ENCODE measurements at regions not wholly inside any gene's neighbourhood (a gene's known extent, or its start where the extent isn't known, plus 50 kb on each side); places are given as distances from the start of the nearest gene placed in this dataset.

GRCh38 chr11:31940371-31941037 is 129.4 kb upstream of the PAX6 start:
- H4K91ac ChIP-seq (replicated peaks; ENCODE audit: insufficient read length, low read length), result no peak overlapping the region
- no peak overlapping the region for H4K5ac ChIP-seq (ENCODE audit: insufficient read length, low read depth, low read length)
- no peak overlapping the region for H2BK12ac ChIP-seq (ENCODE audit: low read depth, low read length)
- no peak overlapping the region for H3K23ac ChIP-seq (ENCODE audit: insufficient read length)
- H2BK20ac ChIP-seq (ENCODE audit: low read length), result no peak overlapping the region
- no peak overlapping the region for H3K27ac ChIP-seq (ENCODE audit: low read depth, low read length)
- H3K9ac ChIP-seq (replicated peaks in 1 of 4; ENCODE audit: extremely low read depth in 1 of 4, low read depth in 3 of 4, low read length in 3 of 4), result no peak overlapping the region
- no peaks in the 10 kb centered on the region for H4K20me1 ChIP-seq (replicated peaks in 1 of 2; ENCODE audit: control insufficient read depth in 1 of 2, insufficient read depth in 2 of 2, low read length in 2 of 2)
- whole genome bisulfite sequencing, 2 experiments (ENCODE audit: extremely low coverage in 1 of 2, insufficient coverage in 1 of 2, insufficient read length in 1 of 2, insufficient replicate concordance in 2 of 2, low coverage in 1 of 2, low lambda C conversion rate in 2 of 2, missing lambda C conversion rate in 1 of 2), result 91% methylated on average over 4 of the region's 4 CpGs; no CpG with 5 or more reads in 1 of the 2 experiments
- no peak overlapping the region for H3K14ac ChIP-seq (ENCODE audit: insufficient read length)
- H2AK5ac ChIP-seq (ENCODE audit: low read depth, low read length), result no peak overlapping the region
- no peak overlapping the region for H4K8ac ChIP-seq (ENCODE audit: extremely low read depth, insufficient read depth, low read length)
- ChIA-PET POLR2A (ENCODE audit: partially characterized antibody) (no interaction called here), CTCF (ENCODE audit: partially characterized antibody) (interaction anchor here (0.8 to 1.5 kb wide), 3 partner anchors 13 to 54 kb away, joined by 3 to 5 read pairs (median 4); no protein-coding TSS in a partner anchor)
- H3K18ac ChIP-seq (ENCODE audit: extremely low read depth, low read length), result no peak overlapping the region
- no peaks in the 10 kb centered on the region for H3K27me3 ChIP-seq (replicated peaks in 1 of 4; ENCODE audit: control insufficient read depth in 3 of 4, extremely low read depth in 1 of 4, insufficient read depth in 3 of 4, low read length in 3 of 4)
- H3K4me3 ChIP-seq (ENCODE audit: extremely low read depth in 1 of 4, insufficient read depth in 2 of 4, low read depth in 3 of 4, low read length in 4 of 4), result no peak overlapping the region
- no peaks in the 10 kb centered on the region for H3K23me2 ChIP-seq (ENCODE audit: low read depth, low read length)
- H2BK15ac ChIP-seq (ENCODE audit: low read length), result no peak overlapping the region
- H3K4me1 ChIP-seq (replicated peaks in 1 of 4; ENCODE audit: control insufficient read depth in 3 of 4, insufficient read depth in 4 of 4, low read length in 3 of 4), result peaks cover 0 to 5% (median 0%) of the 10 kb centered on the region in 4 experiments; a peak in 2 of 7 replicates
- H3K79me1 ChIP-seq (ENCODE audit: low read depth, low read length), result no peaks in the 10 kb centered on the region
- no peaks in the 10 kb centered on the region for H3K79me2 ChIP-seq (ENCODE audit: control insufficient read depth in 1 of 2, insufficient read depth in 2 of 2, low read length in 2 of 2)
- H2AFZ ChIP-seq (ENCODE audit: low read length), result no peak overlapping the region
- DNase-seq (ENCODE audit: low read depth in 1 of 2, low spot score in 2 of 2), result no peak
- no peak for FAIRE-seq
- H3K4me2 ChIP-seq (ENCODE audit: insufficient read depth in 1 of 2, low read depth in 2 of 2, low read length in 2 of 2), result no peak overlapping the region
- no peak overlapping the region for H2BK120ac ChIP-seq (replicated peaks; ENCODE audit: low read depth, low read length)
- H3K56ac ChIP-seq (replicated peaks; ENCODE audit: insufficient read length, low read depth, low read length), result no peak overlapping the region
- H3K36me3 ChIP-seq (ENCODE audit: control insufficient read depth in 2 of 4, insufficient read depth in 4 of 4, low read length in 3 of 4), result no peaks in the 10 kb centered on the region
- H3K9me3 ChIP-seq (ENCODE audit: insufficient read depth in 2 of 2, low read depth in 1 of 2, low read length in 1 of 2), result no peaks in the 10 kb centered on the region
- no peak overlapping the region for H3K4ac ChIP-seq (replicated peaks; ENCODE audit: insufficient read length, low read depth, low read length)
- no peak for TF ChIP-seq RNF2 (IDR thresholded peaks at IDR 0.05; ENCODE audit: borderline replicate concordance, low read depth, low read length, missing control alignments, poor library complexity, severe bottlenecking)
- no peak overlapping the region for H2BK5ac ChIP-seq (ENCODE audit: low read depth, low read length)

All from H1 (cell line).